ENCODE measurements at regions not wholly inside any gene's neighbourhood (a gene's known extent, or its start where the extent isn't known, plus 50 kb on each side); places are given as distances from the start of the nearest gene placed in this dataset.
"Not testable (repeated sequence)": the region's sequence is repeated elsewhere in the genome, so short reads cannot be mapped to it uniquely, and the experiment has no call there.

DNA sequence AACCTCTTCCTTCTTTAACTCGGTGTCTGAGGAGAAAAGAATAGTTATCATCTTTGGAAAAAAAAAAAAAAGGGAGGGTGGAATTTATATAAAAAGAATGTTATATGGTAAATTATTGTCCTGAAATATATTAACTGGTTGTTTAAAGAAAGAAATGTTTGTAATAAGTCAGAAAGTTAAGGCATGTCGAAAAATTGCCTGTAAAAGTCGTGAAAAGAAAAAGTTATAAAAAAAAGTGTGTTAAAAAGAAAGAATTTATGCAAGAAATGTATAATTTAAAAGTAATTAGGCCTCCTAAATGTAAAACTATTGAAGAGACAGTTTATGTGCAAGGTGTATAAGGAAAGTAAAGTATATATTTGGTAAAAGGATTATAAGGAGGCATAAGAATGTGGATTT, 130.5 kb upstream of the SEMA6A start:
- in situ Hi-C loops (cut with MboI; ENCODE audit: low sequenced_read_pairs) = not testable (repeated sequence)

DNA sequence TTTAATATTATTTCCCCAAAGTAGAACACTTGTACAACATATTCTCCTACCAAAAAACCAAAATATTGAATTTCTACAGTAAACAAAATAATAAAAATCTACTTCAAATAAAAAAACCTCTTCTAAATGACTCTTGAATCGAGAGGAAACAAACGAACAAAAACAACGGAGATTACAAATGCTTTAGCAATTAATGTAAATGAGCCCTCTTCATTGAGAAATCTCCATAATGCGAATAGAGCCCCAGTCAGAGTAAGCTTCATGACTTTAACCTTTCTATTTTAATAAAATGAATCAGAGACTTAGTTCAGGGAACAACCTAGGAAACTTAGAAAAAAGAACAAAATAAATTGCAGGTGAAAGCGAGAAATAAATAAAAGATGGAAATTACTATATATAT, 129.3 kb upstream of the SEMA6A start:
- in situ Hi-C loops (cut with MboI; ENCODE audit: low sequenced_read_pairs) = no loop called here

DNA sequence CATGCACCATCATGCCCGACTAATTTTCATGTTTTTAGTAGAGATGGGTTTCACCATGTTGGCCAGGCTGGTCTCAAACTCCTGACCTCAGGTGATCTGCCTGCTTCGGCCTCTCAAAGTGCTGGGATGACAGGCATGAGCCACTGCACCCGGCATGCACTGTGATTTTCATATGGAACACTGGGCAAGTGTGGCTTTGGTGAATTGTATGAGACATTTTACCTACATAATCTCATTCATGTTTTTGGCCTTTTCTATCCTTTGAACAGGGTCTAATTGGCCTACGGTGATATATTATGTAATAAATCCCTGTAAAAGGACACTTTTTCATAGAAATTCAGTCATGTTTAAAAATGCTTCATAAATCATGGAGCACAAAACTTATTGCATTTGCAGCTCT, 128.7 kb upstream of the SEMA6A start:
- in situ Hi-C loops (cut with MboI; ENCODE audit: low sequenced_read_pairs) = no loop called here

DNA sequence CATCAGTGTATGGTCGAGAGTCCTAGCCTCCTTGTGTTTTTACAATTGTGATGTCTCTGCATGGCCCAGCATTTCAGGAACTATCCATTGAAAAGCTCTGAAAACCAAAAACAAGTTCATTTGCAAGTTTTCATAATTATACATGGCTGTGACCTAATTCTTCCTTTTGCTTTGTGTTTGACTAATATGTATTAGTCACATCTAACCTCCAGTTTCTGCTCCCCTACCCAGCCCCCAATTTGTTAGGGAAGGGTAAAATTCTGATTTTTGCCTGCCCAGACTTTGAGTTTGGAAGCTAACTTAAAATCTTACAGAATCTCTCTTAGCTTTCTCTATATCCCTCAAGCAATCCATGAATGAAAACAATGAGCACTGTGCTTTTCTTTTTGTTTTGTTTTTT, 128.2 kb upstream of the SEMA6A start:
- in situ Hi-C loops (cut with MboI; ENCODE audit: low sequenced_read_pairs) = no loop called here

DNA sequence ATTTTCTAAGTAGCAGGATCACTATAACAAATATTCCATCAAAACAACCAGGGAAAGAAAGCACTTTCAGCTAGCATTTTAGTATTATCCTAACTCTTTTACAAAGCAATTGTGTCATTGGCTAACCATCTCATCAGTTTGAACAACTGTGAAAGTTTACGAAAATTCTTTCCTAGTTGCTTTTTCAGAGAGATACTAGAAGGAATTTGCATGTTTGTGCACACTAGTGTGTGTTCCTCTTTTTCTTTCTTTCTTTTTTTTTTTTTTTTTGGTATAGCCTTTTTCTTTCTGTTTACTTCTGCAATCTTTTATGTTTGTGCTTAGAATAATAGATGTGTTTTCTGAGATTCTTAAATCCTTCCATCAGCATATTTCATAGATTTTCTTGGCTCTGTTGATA, 124.7 kb upstream of the SEMA6A start:
- in situ Hi-C loops (cut with MboI; ENCODE audit: low sequenced_read_pairs) = no loop called here

DNA sequence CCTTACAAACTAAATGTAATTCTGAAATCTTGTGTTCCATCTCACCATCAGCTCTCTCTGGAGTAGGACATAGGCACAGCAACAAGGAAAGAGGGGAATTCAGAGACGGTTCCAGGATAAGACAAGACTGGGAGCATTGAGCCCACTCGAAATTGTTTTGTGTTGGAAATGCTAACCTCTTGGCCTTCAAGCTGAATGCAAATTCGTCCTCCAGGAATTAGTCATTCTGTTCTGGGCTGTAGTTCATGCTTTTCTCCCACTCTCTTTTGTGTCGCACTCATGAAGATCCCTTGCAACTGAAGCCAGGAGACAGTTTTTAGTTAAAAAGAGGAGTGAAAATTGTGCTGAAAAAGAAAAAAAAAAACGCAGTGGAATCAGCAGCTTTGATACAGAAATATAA, 121.7 kb upstream of the SEMA6A start:
- in situ Hi-C loops (cut with MboI; ENCODE audit: low sequenced_read_pairs) = no loop called here

DNA sequence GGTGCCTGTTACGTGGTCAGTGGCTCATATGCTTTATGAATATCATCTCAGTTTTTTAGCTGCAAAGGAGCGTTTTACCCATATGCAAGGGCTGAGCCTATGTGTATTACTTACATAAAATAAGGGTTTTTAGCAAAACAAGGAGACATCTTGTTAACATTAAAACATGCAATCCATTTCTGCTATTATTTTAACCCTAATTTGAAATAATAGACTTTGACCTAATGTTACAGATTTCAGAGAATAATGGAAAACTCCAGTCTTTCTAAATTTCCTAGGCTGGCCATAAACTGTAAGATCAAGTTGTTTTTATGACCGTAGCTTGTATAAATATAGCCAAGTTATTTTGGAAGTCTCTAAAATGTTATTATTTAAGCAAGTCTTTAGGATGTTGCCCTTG, 121.1 kb upstream of the SEMA6A start:
- in situ Hi-C loops (cut with MboI; ENCODE audit: low sequenced_read_pairs) = no loop called here

DNA sequence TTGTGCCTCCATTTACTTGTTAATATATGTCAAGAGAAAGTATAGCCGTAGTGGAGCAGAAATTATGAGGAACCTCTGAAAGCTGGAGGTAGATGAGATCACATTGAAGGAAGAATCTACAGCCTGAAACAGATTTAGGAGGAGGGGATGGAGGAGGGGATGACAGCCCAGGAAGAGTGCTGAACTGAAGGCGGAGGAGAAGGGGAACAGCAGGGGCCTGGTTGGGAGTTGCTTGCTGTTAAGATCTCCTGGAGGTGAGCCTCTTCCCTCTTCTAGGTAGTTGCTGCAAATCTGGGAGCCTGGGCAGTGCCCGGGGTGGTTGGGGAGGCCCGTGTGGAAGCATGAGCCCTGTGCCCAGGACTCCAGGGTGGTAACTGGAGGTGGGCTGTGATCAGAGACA, 111.8 kb upstream of the SEMA6A start:
- in situ Hi-C loops (cut with MboI; ENCODE audit: low sequenced_read_pairs) = no loop called here

DNA sequence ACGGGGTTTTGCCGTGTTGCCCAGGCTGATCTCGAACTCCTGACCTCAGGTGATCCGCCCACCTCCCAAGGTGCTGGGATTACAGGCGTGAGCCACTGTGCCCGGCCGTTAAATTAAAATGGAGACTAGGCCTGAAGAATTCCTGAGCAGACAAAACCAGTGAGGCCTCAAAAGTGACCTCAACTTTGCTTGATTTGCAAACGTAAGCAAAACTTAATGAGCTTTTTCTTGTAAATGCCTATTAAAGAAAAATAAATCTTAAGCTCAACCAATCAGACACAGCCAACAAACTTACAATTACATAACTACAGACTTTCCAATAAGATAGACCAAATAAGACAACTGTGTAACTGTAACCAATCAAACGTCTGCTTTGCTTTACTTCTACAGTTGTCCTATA, 111.3 kb upstream of the SEMA6A start:
- in situ Hi-C loops (cut with MboI; ENCODE audit: low sequenced_read_pairs) = no loop called here

DNA sequence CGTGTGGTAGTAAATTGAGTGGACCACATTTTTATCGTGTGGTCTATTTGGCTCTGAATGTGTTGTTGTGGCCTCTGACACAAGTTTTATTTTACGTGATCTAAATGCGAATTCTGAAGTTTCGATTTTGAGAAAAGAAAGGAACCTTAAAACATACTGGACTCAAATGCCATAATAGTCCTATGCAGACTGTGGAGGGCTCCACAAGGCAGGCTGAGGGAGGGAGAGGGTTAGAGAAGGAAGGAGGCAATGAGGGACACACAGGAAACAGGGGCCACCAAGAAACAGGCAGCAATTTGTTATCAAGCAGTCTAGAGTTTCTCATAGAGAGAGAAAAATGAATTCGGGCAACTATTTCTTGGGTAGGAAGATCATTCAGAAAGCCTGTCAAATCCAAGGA, 110.4 kb upstream of the SEMA6A start:
- in situ Hi-C loops (cut with MboI; ENCODE audit: low sequenced_read_pairs) = no loop called here

DNA sequence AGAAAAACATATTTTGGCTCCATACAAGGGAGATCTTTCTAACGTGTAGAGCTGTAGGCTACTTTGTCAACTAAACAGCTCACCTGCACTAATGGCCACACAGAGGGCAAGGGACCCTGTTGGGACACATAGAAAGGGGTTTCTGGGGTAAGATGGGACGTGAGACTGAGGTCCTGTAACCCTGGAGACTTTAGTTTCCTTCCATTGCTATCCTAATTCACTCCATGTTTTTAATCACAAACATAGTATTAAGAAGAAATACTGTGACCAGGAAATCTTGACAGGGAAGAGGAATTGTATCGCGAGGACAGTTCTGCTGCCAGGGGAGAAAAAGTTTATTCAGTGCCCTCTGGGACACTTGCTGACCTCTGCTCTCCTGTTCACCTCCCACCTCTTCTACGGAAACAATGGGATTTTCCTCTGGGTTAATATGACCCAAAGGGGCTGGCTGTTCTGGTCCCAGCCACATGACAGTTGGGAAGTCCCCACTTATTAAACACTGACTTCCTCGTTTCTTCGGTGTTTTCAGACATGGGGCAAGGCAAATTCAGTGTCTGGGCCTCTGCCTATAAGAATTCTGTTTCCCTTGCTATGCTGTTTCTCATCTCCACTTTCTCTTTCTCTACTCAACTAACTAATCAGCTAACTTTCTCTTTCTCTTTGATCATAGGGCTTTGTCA, 106.9 kb upstream of the SEMA6A start:
- in situ Hi-C loops (cut with MboI; ENCODE audit: low sequenced_read_pairs) = no loop called here

DNA sequence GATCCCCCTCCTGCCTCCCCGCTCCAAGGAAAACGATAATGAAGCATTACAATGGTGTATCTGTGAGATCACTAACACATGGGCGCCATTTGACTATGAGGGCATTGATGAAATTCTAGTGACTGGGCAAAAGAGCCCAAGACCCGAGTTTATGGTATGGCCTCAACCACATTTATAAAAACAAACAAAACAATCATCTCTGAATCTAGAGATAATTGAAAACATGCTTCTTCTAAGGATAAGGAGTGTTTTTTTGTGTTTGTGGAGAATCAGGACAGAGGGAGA, 100.9 kb upstream of the SEMA6A start:
- in situ Hi-C loops (cut with MboI; ENCODE audit: low sequenced_read_pairs) = no loop called here

DNA sequence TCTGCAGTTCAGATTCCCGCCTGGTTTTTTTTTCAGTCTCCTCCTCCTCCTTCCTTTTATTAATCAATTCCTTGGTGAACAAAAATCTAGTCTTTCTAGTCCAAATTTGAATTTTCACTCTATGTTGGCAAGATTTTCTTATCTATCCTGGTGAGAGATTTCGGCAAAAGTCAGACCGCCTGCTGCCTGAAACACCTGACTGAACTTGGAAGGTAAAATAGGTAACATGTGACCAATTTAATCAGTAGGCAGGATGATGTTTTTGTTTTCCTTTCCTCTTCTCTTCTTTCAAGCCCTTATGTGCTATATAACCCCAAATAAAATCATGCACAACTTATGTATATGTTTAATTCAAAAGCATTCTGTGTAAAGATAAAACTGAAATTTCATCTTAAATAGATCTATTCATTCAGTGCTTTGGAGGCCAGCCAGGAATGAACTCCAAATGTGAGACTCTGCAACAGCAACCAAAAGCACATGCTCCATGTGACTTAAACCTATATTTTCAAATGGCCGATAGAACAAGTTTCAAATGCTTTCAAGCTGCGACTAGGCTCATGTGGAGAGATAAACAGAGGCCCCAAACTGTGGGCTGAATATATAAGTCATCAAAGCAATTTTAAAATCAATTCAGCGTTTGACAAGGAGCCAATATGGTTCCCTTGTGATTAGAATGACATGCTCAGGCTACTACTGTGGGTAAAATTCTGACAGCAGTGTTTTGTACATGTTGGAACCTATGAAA, 100.4 kb upstream of the SEMA6A start:
- in situ Hi-C loops (cut with MboI; ENCODE audit: low sequenced_read_pairs) = no loop called here

DNA sequence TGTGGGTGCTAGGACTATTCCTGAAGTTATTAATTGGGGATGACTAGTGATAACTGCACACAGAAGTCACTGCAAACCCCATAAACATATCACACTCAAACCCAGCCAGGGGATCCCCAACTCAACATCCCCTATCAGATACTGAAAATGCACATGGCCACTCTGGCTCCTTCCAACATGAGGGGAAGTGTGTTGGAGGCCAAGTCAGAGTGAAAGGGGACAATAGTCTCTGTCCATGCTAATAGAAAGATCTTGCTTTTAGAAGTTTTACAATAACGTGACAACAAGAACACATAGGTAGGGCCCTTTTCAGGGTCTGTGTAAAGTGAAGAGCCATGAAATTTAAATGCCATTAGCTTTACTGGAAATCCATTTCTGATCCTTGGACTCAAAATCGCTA, 98.8 kb upstream of the SEMA6A start:
- in situ Hi-C loops (cut with MboI; ENCODE audit: low sequenced_read_pairs) = no loop called here

DNA sequence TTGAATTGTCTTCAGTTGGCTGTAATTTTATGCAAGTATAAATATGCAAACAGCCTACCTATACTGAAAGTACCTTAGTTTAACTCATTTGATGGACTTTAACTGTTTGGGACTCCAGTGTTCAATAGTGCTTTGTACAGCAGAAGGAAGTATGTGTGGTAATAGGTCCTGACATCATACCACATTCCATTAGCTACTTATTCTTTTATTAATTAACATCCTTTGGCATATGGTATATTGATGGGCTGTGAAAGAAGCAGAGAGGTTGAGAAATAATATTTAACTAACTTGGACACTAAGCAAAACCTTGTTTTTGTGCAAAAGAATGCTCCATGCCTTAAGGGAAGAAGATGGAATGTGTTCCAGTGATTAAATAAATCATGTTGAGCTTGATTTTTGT, 97.6 kb upstream of the SEMA6A start:
- in situ Hi-C loops (cut with MboI; ENCODE audit: low sequenced_read_pairs) = no loop called here

DNA sequence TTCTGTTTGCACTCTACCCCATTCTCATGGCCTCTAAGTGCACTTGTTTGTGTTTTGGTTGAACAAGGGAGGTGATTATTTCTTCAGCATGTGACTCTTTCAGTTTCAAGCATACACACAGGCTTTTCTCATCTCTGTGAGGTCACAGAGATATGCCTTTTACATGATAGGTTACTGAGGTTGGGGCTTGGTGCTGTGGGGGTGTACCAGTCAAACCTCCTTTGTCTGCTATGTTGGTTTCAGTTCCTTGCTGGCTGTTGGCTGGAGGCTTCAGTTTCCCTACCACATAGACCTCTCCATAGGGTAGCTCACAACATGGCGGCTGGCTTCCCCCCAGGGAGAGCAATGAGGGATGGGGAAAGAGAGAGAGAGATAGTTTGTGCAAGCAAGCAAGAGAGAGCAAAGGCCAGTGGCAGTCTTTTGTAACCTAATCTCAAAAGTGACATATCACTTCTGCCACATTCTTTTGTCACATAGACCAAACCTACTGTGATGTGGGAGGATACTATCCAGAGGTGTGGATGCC, 96.7 kb upstream of the SEMA6A start:
- in situ Hi-C loops (cut with MboI; ENCODE audit: low sequenced_read_pairs) = no loop called here

DNA sequence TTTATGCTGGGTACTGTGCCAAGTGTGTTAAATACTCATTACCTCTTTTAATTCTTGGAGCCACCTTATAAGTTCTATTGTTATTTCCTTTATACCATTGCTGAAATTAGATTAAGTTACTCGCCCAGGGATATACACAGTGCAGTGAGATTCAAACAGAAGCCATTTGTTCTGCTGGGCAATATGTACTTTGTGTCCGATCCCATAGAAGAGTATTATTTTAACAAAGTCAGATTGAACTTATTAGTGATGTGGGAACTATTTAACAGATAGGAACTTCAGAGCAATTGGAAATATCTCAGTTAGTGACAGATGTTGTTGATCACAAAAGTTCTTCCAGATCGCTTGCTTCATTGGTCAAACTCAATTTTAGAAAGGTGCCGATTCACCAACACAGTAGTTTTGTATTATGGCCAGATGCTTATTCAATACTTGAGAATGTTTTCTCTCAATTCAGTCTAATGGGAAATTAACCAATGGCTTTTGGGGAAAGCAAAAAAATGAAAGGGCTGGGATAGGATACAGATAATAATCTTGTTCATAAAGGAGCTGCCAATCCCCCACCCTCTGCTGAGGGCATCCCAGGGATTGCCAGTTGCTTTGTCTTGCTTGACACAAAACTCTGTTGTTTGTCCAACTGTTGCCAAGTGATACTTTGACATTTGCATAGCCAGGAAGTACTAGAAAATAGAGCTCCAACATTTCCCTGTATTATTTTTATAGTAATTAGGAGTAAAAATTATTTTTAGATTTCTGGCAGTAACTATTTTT, 94.8 kb upstream of the SEMA6A start:
- in situ Hi-C loops (cut with MboI; ENCODE audit: low sequenced_read_pairs) = no loop called here

DNA sequence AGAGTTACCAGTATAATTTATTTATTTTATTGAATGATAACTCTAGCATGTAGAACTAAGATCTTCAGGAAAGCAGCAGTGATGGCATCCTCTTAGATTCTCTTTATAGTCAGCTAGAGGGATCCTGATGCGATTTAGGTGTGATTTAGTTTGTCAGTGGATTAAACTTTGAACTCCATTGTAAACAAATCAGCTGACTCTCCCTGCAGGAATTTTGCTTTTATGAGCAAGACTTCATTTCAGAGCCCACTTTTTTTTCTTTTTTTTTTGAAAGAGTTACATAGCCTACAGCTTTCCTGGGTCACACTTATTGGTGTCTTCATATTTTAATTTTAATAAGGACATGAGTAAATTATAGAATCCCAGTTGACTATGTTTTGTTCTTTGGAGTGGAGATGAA, 93.8 kb upstream of the SEMA6A start:
- in situ Hi-C loops (cut with MboI; ENCODE audit: low sequenced_read_pairs) = no loop called here

DNA sequence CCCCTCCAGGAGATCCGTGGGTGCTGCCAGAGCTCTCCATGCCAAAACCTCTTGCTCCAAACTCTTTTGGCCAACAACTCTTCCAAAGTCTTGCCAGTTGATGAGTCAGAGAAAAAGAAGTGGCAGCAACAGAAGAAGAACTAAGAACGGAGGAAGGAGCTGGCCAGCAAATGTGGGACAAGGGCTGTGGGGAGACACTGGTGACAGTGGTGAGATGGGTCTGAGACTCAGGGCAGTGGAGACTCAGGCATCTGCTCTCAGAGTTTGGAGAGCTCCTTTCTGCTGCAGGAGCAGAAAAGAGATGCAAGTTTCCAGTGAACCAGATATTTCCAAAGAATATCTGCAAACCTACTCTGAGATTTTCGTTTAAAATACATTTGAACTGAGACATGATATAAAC, 92.3 kb upstream of the SEMA6A start:
- in situ Hi-C loops (cut with MboI; ENCODE audit: low sequenced_read_pairs) = no loop called here

DNA sequence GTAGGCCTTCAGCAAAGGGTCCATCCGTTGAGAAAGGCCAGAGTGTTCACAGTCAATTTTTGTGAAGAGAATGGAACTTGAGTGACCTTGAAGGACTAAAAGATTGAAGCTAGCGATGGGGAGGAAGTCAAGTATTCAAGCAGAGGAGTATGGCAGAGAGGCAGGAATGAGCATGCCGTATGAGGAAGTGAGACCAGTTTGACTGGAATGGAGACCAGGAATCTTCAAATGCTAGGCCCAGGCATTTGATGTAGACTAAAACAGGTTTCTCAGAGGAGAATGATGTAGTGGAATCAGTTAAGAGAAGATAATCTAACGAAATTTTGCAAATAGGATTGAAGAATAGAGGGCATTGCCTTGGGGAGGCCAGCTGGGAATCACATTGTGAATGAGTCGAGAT, 90.4 kb upstream of the SEMA6A start:
- in situ Hi-C loops (cut with MboI; ENCODE audit: low sequenced_read_pairs) = no loop called here

DNA sequence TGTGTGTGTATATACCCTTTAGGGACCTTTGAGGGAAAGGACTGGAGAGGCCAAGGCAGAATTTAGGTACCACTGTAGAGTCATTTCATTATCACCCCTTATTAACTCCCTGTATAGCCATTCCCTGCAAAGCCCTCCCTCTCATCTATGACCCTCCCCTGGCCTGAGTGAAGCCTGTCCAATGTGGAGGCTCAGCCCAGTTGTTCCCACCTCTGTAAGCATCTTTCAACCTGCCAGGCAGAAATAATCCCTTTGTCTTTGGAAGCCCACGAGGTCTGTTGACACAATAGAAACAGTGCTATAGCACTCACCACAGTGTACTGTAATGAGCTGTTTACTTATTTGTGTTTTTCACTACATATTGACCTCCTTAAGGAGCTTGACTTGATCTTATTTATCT, 88.5 kb upstream of the SEMA6A start:
- in situ Hi-C loops (cut with MboI; ENCODE audit: low sequenced_read_pairs) = no loop called here

DNA sequence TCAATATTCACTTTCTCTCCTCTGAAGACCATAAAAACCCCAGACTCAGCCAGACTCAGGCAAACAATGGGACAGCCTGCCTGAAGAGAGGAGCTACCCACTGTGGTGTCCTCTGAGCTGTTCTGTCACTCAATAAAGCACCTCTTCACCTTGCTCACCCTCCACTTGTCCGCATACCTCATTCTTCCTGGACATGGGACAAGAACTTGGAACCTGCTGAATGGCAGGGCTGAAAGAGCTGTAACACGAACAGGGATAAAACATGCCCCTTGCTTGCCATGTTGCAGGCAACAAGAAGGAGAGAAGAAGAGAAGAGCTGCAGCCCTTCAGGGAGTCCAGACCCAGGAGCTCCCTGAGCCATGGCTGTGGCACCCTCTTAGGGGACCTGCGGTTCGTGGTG, 86.8 kb upstream of the SEMA6A start:
- in situ Hi-C loops (cut with MboI; ENCODE audit: low sequenced_read_pairs) = no loop called here

All from HL-60/S4 (cell line).